B cell (primary cell): ENCODE measurements at regions not wholly inside any gene's neighbourhood (a gene's known extent, or its start where the extent isn't known, plus 50 kb on each side); places are given as distances from the start of the nearest gene placed in this dataset.

Experiments
- ATAC-seq: fragments of 200-7000 bp; cut with Tn5 transposase; one replicate; pipeline ENCODE4 v1.10.0; 2021; ENCODE audit warnings: low read depth, mild to moderate bottlenecking, moderate number of reproducible peaks, moderate library complexity
- CTCF ChIA-PET: fragments of 350-600 bp; sonication (Branson Sonifier 250); formaldehyde crosslinking; loops from one replicate; lab custom pipeline; 2021; ENCODE audit warnings: antibody characterized with exemption, inconsistent platforms; lab: Charles Lee
- POLR2A ChIA-PET: fragments of 350-600 bp; sonication (Branson Sonifier 250); formaldehyde crosslinking; loops from one replicate; lab custom pipeline; 2021; ENCODE audit warnings: antibody characterized with exemption; lab: Charles Lee
- DNase-seq: peaks from one replicate; pipeline ENCODE4 v3.0.0; 2013
- H2AFZ ChIP-seq: 2 replicates; pipeline ENCODE4 v1.6.1; 2012; ENCODE audit warnings: mild to moderate bottlenecking, low read depth, low read length; ENCODE audit not compliant: insufficient read depth, poor library complexity, severe bottlenecking
- H3K27ac ChIP-seq, 2 donors: 1 replicate in 1 of 2; 2 replicates in 1 of 2; pipeline ENCODE4 v1.5.1; 2012 to 2013; ENCODE audit warnings: low read length in 2 of 2, mild to moderate bottlenecking in 2 of 2, moderate library complexity in 1 of 2
- H3K27me3 ChIP-seq, 4 experiments: fragments of 200-600 bp in 1 of 4; sonication (generic) in 1 of 4; replicated peaks in 1 of 4; 1 replicate in 2 of 4; 2 replicates in 2 of 4; pipeline versions ENCODE4 v1.6.1 to v1.7.0; 2013 to 2016; ENCODE audit warnings: low read length in 3 of 4, mild to moderate bottlenecking in 2 of 4, mixed read lengths in 1 of 4, moderate library complexity in 1 of 4; ENCODE audit not compliant: insufficient read depth in 4 of 4, control insufficient read depth in 3 of 4; ENCODE audit errors: control extremely low read depth in 1 of 4
- H3K36me3 ChIP-seq, 2 experiments: replicated peaks in 1 of 2; 1 replicate in 1 of 2; 2 replicates in 1 of 2; pipeline versions ENCODE4 v1.6.1 to v1.7.1; 2013; ENCODE audit warnings: low read length in 1 of 2; ENCODE audit not compliant: insufficient read depth in 2 of 2, control insufficient read depth in 1 of 2; ENCODE audit errors: control extremely low read depth in 1 of 2, extremely low read depth in 1 of 2
- H3K4me1 ChIP-seq, 2 donors: fragments of 200-600 bp in 1 of 2; sonication (generic) in 1 of 2; 1 replicate in 1 of 2; 2 replicates in 1 of 2; pipeline versions ENCODE4 v1.5.1 to v1.6.1; 2013 to 2017; ENCODE audit warnings: low read length in 2 of 2; ENCODE audit not compliant: control insufficient read depth in 2 of 2, insufficient read depth in 2 of 2
- H3K4me2 ChIP-seq: replicated peaks from 2 replicates; pipeline ENCODE3; 2012; ENCODE audit warnings: mild to moderate bottlenecking, low read depth, low read length; ENCODE audit not compliant: poor library complexity, severe bottlenecking
- H3K4me3 ChIP-seq, 5 experiments: fragments of 200-600 bp in 1 of 5; sonication (generic) in 1 of 5; 1 replicate in 3 of 5; 2 replicates in 2 of 5; pipeline versions ENCODE4 v1.5.1 to v1.7.0; 2011 to 2016; ENCODE audit warnings: low read length in 4 of 5, mild to moderate bottlenecking in 4 of 5, low read depth in 2 of 5, control low read depth in 1 of 5, moderate library complexity in 1 of 5; ENCODE audit not compliant: insufficient read depth in 1 of 5; ENCODE audit errors: control extremely low read depth in 1 of 5, extremely low read depth in 1 of 5
- H3K79me2 ChIP-seq: fragments of 200-600 bp; sonication (generic); one replicate; pipeline ENCODE4 v1.6.0; 2016; ENCODE audit warnings: low read length; ENCODE audit not compliant: control insufficient read depth, insufficient read depth
- H3K9ac ChIP-seq: fragments of 200-600 bp; sonication (generic); 2 replicates; pipeline ENCODE4 v1.6.1; 2017; ENCODE audit warnings: mild to moderate bottlenecking, low read length, moderate library complexity
- H3K9me3 ChIP-seq, 3 donors: one replicate each; pipeline versions ENCODE4 v1.6.1 to v1.7.1; 2013; ENCODE audit warnings: low read length in 2 of 3; ENCODE audit not compliant: control insufficient read depth in 2 of 3, insufficient read depth in 1 of 3; ENCODE audit errors: control extremely low read depth in 1 of 3
- H4K20me1 ChIP-seq: 2 replicates; pipeline ENCODE4 v1.6.0; 2012; ENCODE audit warnings: mild to moderate bottlenecking, low read length; ENCODE audit not compliant: insufficient read depth, control insufficient read depth, poor library complexity, severe bottlenecking
- H3K27ac Mint-ChIP-seq: one replicate; pipeline ENCODE4 v1.8.0; 2021; ENCODE audit warnings: mixed read lengths
- H3K27me3 Mint-ChIP-seq: one replicate; pipeline ENCODE4 v1.8.0; 2021; ENCODE audit warnings: mixed read lengths
- H3K4me1 Mint-ChIP-seq: one replicate; pipeline ENCODE4 v1.8.0; 2021; ENCODE audit warnings: mixed read lengths
- H3K4me3 Mint-ChIP-seq: one replicate; pipeline ENCODE4 v1.8.0; 2021; ENCODE audit warnings: mixed read lengths
- H3K9me3 Mint-ChIP-seq: one replicate; pipeline ENCODE4 v1.8.0; 2022; ENCODE audit warnings: mixed read lengths; ENCODE audit not compliant: insufficient read depth
- CTCF ChIP-seq: fragments of 200-600 bp; IDR thresholded peaks from one replicate; pipeline ENCODE4 v1.8.0; 2022; ENCODE audit warnings: antibody characterized with exemption, mild to moderate bottlenecking
- EZH2 ChIP-seq: IDR thresholded peaks from 2 replicates; pipeline ENCODE4 v1.6.1; 2012; ENCODE audit warnings: borderline replicate concordance, low read depth, mild to moderate bottlenecking, moderate library complexity, low read length; ENCODE audit not compliant: insufficient read depth, poor library complexity, severe bottlenecking
- WGBS: methylation state at CpG from one replicate; pipeline ENCODE4 v1.1.5; 2013; ENCODE audit warnings: missing lambda C conversion rate; ENCODE audit not compliant: insufficient coverage; 5-methylcytosine and 5-hydroxymethylcytosine counted together
- intact Hi-C: fragments of 100-400 bp; cut with micrococcal nuclease; formaldehyde crosslinking; loops from one replicate; pipeline ENCODE4 v1.10.0; 2022

- Histone ChIP-seq H3K9ac (no peak overlapping the region), H3K27ac (no peak overlapping the region), H3K9me3 (peaks cover 0 to 6% (median 0%) of the 10 kb centered on the region in 3 donors), H3K36me3 (no peaks in the 10 kb centered on the region), H3K4me3 (no peak overlapping the region), H4K20me1 (no peaks in the 10 kb centered on the region), H3K4me2 (no peak overlapping the region), H3K79me2 (no peaks in the 10 kb centered on the region), H3K27me3 (peaks cover 0 to 76% (median 37%) of the 10 kb centered on the region in 4 experiments), H3K4me1 (peaks cover 19 to 31% of the 10 kb centered on the region in 2 donors), H2AFZ (no peak overlapping the region)
- 35% methylated on average over 2 of the region's 3 CpGs for WGBS
- ATAC-seq: no peak
- Mint-ChIP-seq H3K27me3 (peaks cover 80% of the 10 kb centered on the region), H3K27ac (no peak overlapping the region), H3K9me3 (no peaks in the 10 kb centered on the region), H3K4me3 (no peak overlapping the region), H3K4me1 (peaks cover 14% of the 10 kb centered on the region)
- POLR2A ChIA-PET: no interaction called here
- intact Hi-C loops: no loop called here
- TF ChIP-seq CTCF: no peak
- no peak for TF ChIP-seq EZH2
- CTCF ChIA-PET: no interaction called here
- no peak for DNase-seq
Measured at GRCh38 chr2:8312221-8312620, 369.6 kb upstream of the ID2 start.

- peaks cover 19 to 31% of the 10 kb centered on the region in 2 donors for H3K4me1 ChIP-seq
- Mint-ChIP-seq H3K4me1 (peaks cover 14% of the 10 kb centered on the region), H3K27ac (no peak overlapping the region), H3K9me3 (no peaks in the 10 kb centered on the region), H3K27me3 (peaks cover 85% of the 10 kb centered on the region), H3K4me3 (no peak overlapping the region)
- no peak overlapping the region for H3K27ac ChIP-seq
- ChIA-PET CTCF (no interaction called here), POLR2A (no interaction called here)
- DNase-seq (no peak), ATAC-seq (no peak)
- H3K9ac ChIP-seq: no peak overlapping the region
- intact Hi-C loops: no loop called here
- H2AFZ ChIP-seq: no peak overlapping the region
- H3K36me3 ChIP-seq: no peaks in the 10 kb centered on the region
- no peak overlapping the region for H3K4me2 ChIP-seq
- peaks cover 0 to 76% (median 36%) of the 10 kb centered on the region in 4 experiments for H3K27me3 ChIP-seq
- no peaks in the 10 kb centered on the region for H3K79me2 ChIP-seq
- TF ChIP-seq CTCF (no peak), EZH2 (no peak)
- H3K9me3 ChIP-seq: peaks cover 0 to 6% (median 0%) of the 10 kb centered on the region in 3 donors
- no peaks in the 10 kb centered on the region for H4K20me1 ChIP-seq
- 52% methylated on average over 7 of the region's 8 CpGs for WGBS
- no peak overlapping the region for H3K4me3 ChIP-seq
Measured at GRCh38 chr2:8312861-8313830, 368.7 kb upstream of the ID2 start.
